HL-60 (cell line): ENCODE measurements at regions not wholly inside any gene's neighbourhood (a gene's known extent, or its start where the extent isn't known, plus 50 kb on each side); places are given as distances from the start of the nearest gene placed in this dataset.

Source experiments
- CTCF ChIP-seq: IDR thresholded peaks from one replicate; pipeline ENCODE4 v1.5.1; 2011; ENCODE audit warnings: low read length, control low read depth, inconsistent platforms; ENCODE audit not compliant: insufficient read depth
- POLR2AphosphoS5 ChIP-seq: IDR thresholded peaks from 2 replicates; pipeline ENCODE4 v1.6.1; 2012; ENCODE audit warnings: low read depth
- REST ChIP-seq: IDR thresholded peaks from 2 replicates; pipeline ENCODE4 v1.6.1; 2012; ENCODE audit warnings: low read depth; ENCODE audit not compliant: insufficient replicate concordance
- SPI1 ChIP-seq: IDR thresholded peaks from 2 replicates; pipeline ENCODE4 v1.6.1; 2012; ENCODE audit warnings: low read depth, mild to moderate bottlenecking, borderline replicate concordance

- TF ChIP-seq CTCF, result no peak
- no peak for TF ChIP-seq REST
- no peak for TF ChIP-seq POLR2AphosphoS5
- no peak for TF ChIP-seq SPI1
These were observed 170.2 kb downstream of the HSD17B3 start for GRCh38 chr9:96131825-96132224.
